ENCODE measurements at regions not wholly inside any gene's neighbourhood (a gene's known extent, or its start where the extent isn't known, plus 50 kb on each side); places are given as distances from the start of the nearest gene placed in this dataset.

GRCh38 chr6:109292983-109293586 lies 89.2 kb downstream of the CD164 start:
- no peaks in the 10 kb centered on the region for H3K27me3 ChIP-seq (ENCODE audit: control insufficient read depth, insufficient read depth, low read length)
- no peak overlapping the region for H3K9ac ChIP-seq (ENCODE audit: low read length)
- H3K9me3 ChIP-seq (ENCODE audit: control insufficient read depth, insufficient read depth, low read depth, low read length), result no peaks in the 10 kb centered on the region
- H3K4me1 ChIP-seq (ENCODE audit: control insufficient read depth, insufficient read depth, low read length), result peaks cover 13% of the 10 kb centered on the region
- no peak overlapping the region for H3K27ac ChIP-seq (ENCODE audit: low read depth, low read length)
- no peak overlapping the region for H3K4me3 ChIP-seq (ENCODE audit: low read depth, low read length)
- no peaks in the 10 kb centered on the region for H3K36me3 ChIP-seq (ENCODE audit: control insufficient read depth, insufficient read depth, low read length)

- H3K36me3 ChIP-seq (ENCODE audit: control insufficient read depth, insufficient read depth, low read length), result no peaks in the 10 kb centered on the region
- no peak overlapping the region for H3K9ac ChIP-seq (ENCODE audit: low read length)
- H3K9me3 ChIP-seq (ENCODE audit: control insufficient read depth, insufficient read depth, low read depth, low read length), result no peaks in the 10 kb centered on the region
- no peaks in the 10 kb centered on the region for H3K27me3 ChIP-seq (ENCODE audit: control insufficient read depth, insufficient read depth, low read length)
- H3K4me1 ChIP-seq (ENCODE audit: control insufficient read depth, insufficient read depth, low read length), result peaks cover 8% of the 10 kb centered on the region; the same call in 1 of the 2 replicates
- no peak overlapping the region for H3K27ac ChIP-seq (ENCODE audit: low read depth, low read length)
- H3K4me3 ChIP-seq (ENCODE audit: low read depth, low read length), result no peak overlapping the region
Observed at GRCh38 chr6:109292420-109292819, 89.8 kb downstream of the CD164 start.

GRCh38 chr6:109291902-109292301 lies 90.4 kb downstream of the CD164 start:
- H3K9me3 ChIP-seq (ENCODE audit: control insufficient read depth, insufficient read depth, low read depth, low read length), result no peaks in the 10 kb centered on the region
- no peak overlapping the region for H3K4me3 ChIP-seq (ENCODE audit: low read depth, low read length)
- peaks cover 8% of the 10 kb centered on the region; the same call in 1 of the 2 replicates for H3K4me1 ChIP-seq (ENCODE audit: control insufficient read depth, insufficient read depth, low read length)
- H3K27ac ChIP-seq (ENCODE audit: low read depth, low read length), result no peak overlapping the region
- no peak overlapping the region for H3K9ac ChIP-seq (ENCODE audit: low read length)
- no peaks in the 10 kb centered on the region for H3K27me3 ChIP-seq (ENCODE audit: control insufficient read depth, insufficient read depth, low read length)
- no peaks in the 10 kb centered on the region for H3K36me3 ChIP-seq (ENCODE audit: control insufficient read depth, insufficient read depth, low read length)

- Histone ChIP-seq H3K36me3 (ENCODE audit: control insufficient read depth, insufficient read depth, low read length) (no peaks in the 10 kb centered on the region), H3K27ac (ENCODE audit: low read depth, low read length) (no peak overlapping the region), H3K9me3 (ENCODE audit: control insufficient read depth, insufficient read depth, low read depth, low read length) (no peaks in the 10 kb centered on the region), H3K9ac (ENCODE audit: low read length) (no peak overlapping the region), H3K27me3 (ENCODE audit: control insufficient read depth, insufficient read depth, low read length) (no peaks in the 10 kb centered on the region), H3K4me3 (ENCODE audit: low read depth, low read length) (no peak overlapping the region), H3K4me1 (ENCODE audit: control insufficient read depth, insufficient read depth, low read length) (peaks cover 8% of the 10 kb centered on the region; the same call in 1 of the 2 replicates)
Observed at GRCh38 chr6:109290143-109290931, 91.9 kb downstream of the CD164 start.

- H3K9me3 ChIP-seq (ENCODE audit: control insufficient read depth, insufficient read depth, low read depth, low read length), result no peaks in the 10 kb centered on the region
- no peak overlapping the region for H3K27ac ChIP-seq (ENCODE audit: low read depth, low read length)
- H3K4me1 ChIP-seq (ENCODE audit: control insufficient read depth, insufficient read depth, low read length), result no peaks in the 10 kb centered on the region
- H3K27me3 ChIP-seq (ENCODE audit: control insufficient read depth, insufficient read depth, low read length), result no peaks in the 10 kb centered on the region
- H3K9ac ChIP-seq (ENCODE audit: low read length), result no peak overlapping the region
- no peaks in the 10 kb centered on the region for H3K36me3 ChIP-seq (ENCODE audit: control insufficient read depth, insufficient read depth, low read length)
- H3K4me3 ChIP-seq (ENCODE audit: low read depth, low read length), result no peak overlapping the region
Observed at GRCh38 chr6:109285366-109285765, 96.9 kb downstream of the CD164 start.

GRCh38 chr6:109284675-109285074 lies 97.6 kb downstream of the CD164 start:
- Histone ChIP-seq H3K36me3 (ENCODE audit: control insufficient read depth, insufficient read depth, low read length) (no peaks in the 10 kb centered on the region), H3K9ac (ENCODE audit: low read length) (no peak overlapping the region), H3K27me3 (ENCODE audit: control insufficient read depth, insufficient read depth, low read length) (no peaks in the 10 kb centered on the region), H3K9me3 (ENCODE audit: control insufficient read depth, insufficient read depth, low read depth, low read length) (no peaks in the 10 kb centered on the region), H3K4me3 (ENCODE audit: low read depth, low read length) (no peak overlapping the region), H3K27ac (ENCODE audit: low read depth, low read length) (no peak overlapping the region), H3K4me1 (ENCODE audit: control insufficient read depth, insufficient read depth, low read length) (no peaks in the 10 kb centered on the region)

GRCh38 chr6:109282756-109283155 lies 99.5 kb downstream of the CD164 start:
- H3K27ac ChIP-seq (ENCODE audit: low read depth, low read length), result no peak overlapping the region
- no peaks in the 10 kb centered on the region for H3K9me3 ChIP-seq (ENCODE audit: control insufficient read depth, insufficient read depth, low read depth, low read length)
- H3K4me3 ChIP-seq (ENCODE audit: low read depth, low read length), result no peak overlapping the region
- H3K36me3 ChIP-seq (ENCODE audit: control insufficient read depth, insufficient read depth, low read length), result no peaks in the 10 kb centered on the region
- H3K9ac ChIP-seq (ENCODE audit: low read length), result no peak overlapping the region
- H3K27me3 ChIP-seq (ENCODE audit: control insufficient read depth, insufficient read depth, low read length), result no peaks in the 10 kb centered on the region
- H3K4me1 ChIP-seq (ENCODE audit: control insufficient read depth, insufficient read depth, low read length), result no peaks in the 10 kb centered on the region

- Histone ChIP-seq H3K27me3 (ENCODE audit: control insufficient read depth, insufficient read depth, low read length) (no peaks in the 10 kb centered on the region), H3K4me3 (ENCODE audit: low read depth, low read length) (no peak overlapping the region), H3K36me3 (ENCODE audit: control insufficient read depth, insufficient read depth, low read length) (no peaks in the 10 kb centered on the region), H3K9ac (ENCODE audit: low read length) (no peak overlapping the region), H3K9me3 (ENCODE audit: control insufficient read depth, insufficient read depth, low read depth, low read length) (no peaks in the 10 kb centered on the region), H3K27ac (ENCODE audit: low read depth, low read length) (no peak overlapping the region), H3K4me1 (ENCODE audit: control insufficient read depth, insufficient read depth, low read length) (no peaks in the 10 kb centered on the region)
Observed at GRCh38 chr6:109279628-109280027, 102.6 kb downstream of the CD164 start.

GRCh38 chr6:109271622-109272021 lies 110.6 kb downstream of the CD164 start:
- H3K9me3 ChIP-seq (ENCODE audit: control insufficient read depth, insufficient read depth, low read depth, low read length), result peaks cover 15% of the 10 kb centered on the region
- H3K4me1 ChIP-seq (ENCODE audit: control insufficient read depth, insufficient read depth, low read length), result no peaks in the 10 kb centered on the region
- H3K27me3 ChIP-seq (ENCODE audit: control insufficient read depth, insufficient read depth, low read length), result no peaks in the 10 kb centered on the region
- H3K36me3 ChIP-seq (ENCODE audit: control insufficient read depth, insufficient read depth, low read length), result peaks cover 10% of the 10 kb centered on the region
- H3K27ac ChIP-seq (ENCODE audit: low read depth, low read length), result no peak overlapping the region
- H3K9ac ChIP-seq (ENCODE audit: low read length), result no peak overlapping the region
- H3K4me3 ChIP-seq (ENCODE audit: low read depth, low read length), result no peak overlapping the region

GRCh38 chr6:109269953-109270517 lies 112.2 kb downstream of the CD164 start:
- H3K27ac ChIP-seq (ENCODE audit: low read depth, low read length), result no peak overlapping the region
- no peak overlapping the region for H3K9ac ChIP-seq (ENCODE audit: low read length)
- H3K4me3 ChIP-seq (ENCODE audit: low read depth, low read length), result no peak overlapping the region
- no peaks in the 10 kb centered on the region for H3K27me3 ChIP-seq (ENCODE audit: control insufficient read depth, insufficient read depth, low read length)
- peaks cover 15% of the 10 kb centered on the region for H3K9me3 ChIP-seq (ENCODE audit: control insufficient read depth, insufficient read depth, low read depth, low read length)
- H3K4me1 ChIP-seq (ENCODE audit: control insufficient read depth, insufficient read depth, low read length), result no peaks in the 10 kb centered on the region
- H3K36me3 ChIP-seq (ENCODE audit: control insufficient read depth, insufficient read depth, low read length), result peaks cover 13% of the 10 kb centered on the region

- Histone ChIP-seq H3K36me3 (ENCODE audit: control insufficient read depth, insufficient read depth, low read length) (peaks cover 13% of the 10 kb centered on the region), H3K27me3 (ENCODE audit: control insufficient read depth, insufficient read depth, low read length) (no peaks in the 10 kb centered on the region), H3K4me1 (ENCODE audit: control insufficient read depth, insufficient read depth, low read length) (no peaks in the 10 kb centered on the region), H3K4me3 (ENCODE audit: low read depth, low read length) (no peak overlapping the region), H3K9me3 (ENCODE audit: control insufficient read depth, insufficient read depth, low read depth, low read length) (peaks cover 15% of the 10 kb centered on the region), H3K27ac (ENCODE audit: low read depth, low read length) (no peak overlapping the region), H3K9ac (ENCODE audit: low read length) (no peak overlapping the region)
Observed at GRCh38 chr6:109269057-109269456, 113.2 kb downstream of the CD164 start.

All from HUES6 (cell line).